Uterus (tissue), 2 donors: ENCODE measurements at regions not wholly inside any gene's neighbourhood (a gene's known extent, or its start where the extent isn't known, plus 50 kb on each side); places are given as distances from the start of the nearest gene placed in this dataset.

Experiments
- CTCF ChIP-seq, 4 experiments: fragments of 200-600 bp in 2 of 4; fragments of 450-650 bp in 2 of 4; sonication (generic) in 2 of 4; IDR thresholded peaks; one replicate each; pipeline ENCODE4 v1.5.1; 2016 to 2019; ENCODE audit warnings: antibody characterized with exemption in 4 of 4, mild to moderate bottlenecking in 2 of 4, moderate library complexity in 1 of 4
- POLR2A ChIP-seq, 2 donors: fragments of 450-650 bp; IDR thresholded peaks; one replicate each; pipeline ENCODE4 v1.6.1; 2016; ENCODE audit warnings: antibody characterized with exemption in 2 of 2, mild to moderate bottlenecking in 1 of 2, moderate library complexity in 1 of 2

- TF ChIP-seq POLR2A (IDR thresholded peaks at IDR 0.05): no peak
- no peak for TF ChIP-seq CTCF (IDR thresholded peaks at IDR 0.05)
These were observed 560.0 kb downstream of the SNAPC1 start for GRCh38 chr14:62322216-62322615.
